Erythroblast (primary cell): ENCODE measurements at regions not wholly inside any gene's neighbourhood (a gene's known extent, or its start where the extent isn't known, plus 50 kb on each side); places are given as distances from the start of the nearest gene placed in this dataset.
"Not testable (repeated sequence)": the region's sequence is repeated elsewhere in the genome, so short reads cannot be mapped to it uniquely, and the experiment has no call there.

Experiments used
- DNase-seq, 2 experiments: peaks; one replicate each; lab custom pipeline; 2025; lab: John Stamatoyannopoulos, UW
- GATA1 ChIP-seq: IDR thresholded peaks from 2 replicates; pipeline ENCODE4 v1.6.1; 2011; ENCODE audit warnings: low read depth, mild to moderate bottlenecking, control low read depth, low read length, moderate library complexity
- POLR2A ChIP-seq: IDR thresholded peaks from 2 replicates; pipeline ENCODE4 v1.6.1; 2011; ENCODE audit warnings: mild to moderate bottlenecking, low read length

DNA sequence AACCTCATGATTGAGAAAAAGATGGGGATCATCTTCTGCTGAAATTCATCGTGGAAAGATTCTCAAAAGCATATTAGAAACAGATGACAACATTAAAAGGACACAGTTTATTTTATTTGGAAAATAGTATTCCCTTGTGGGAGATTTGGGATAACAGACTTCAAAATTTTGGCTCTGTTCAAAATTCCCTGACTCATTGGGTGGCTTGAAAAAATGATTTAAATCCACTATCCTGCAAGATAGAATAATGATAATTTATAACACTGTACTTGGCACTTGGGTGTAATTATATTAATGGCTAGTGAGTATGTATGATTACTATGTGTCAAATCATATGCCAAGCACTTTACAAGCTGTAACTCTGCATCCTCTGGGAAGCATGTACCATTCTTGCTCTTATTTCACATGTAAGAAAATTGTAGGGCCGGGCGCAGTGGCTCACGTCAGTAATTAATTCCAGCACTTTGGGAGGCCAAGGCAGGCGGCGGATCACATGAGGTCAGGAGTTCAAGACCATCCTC, 128.8 kb downstream of the LMNTD1 start:
- TF ChIP-seq POLR2A (no peak), GATA1 (no peak)
- DNase-seq = no peak

GRCh38 chr12:25423355-25424050, 129.6 kb downstream of the LMNTD1 start:
- no peak for DNase-seq

GRCh38 chr12:25422241-25422640, 130.8 kb downstream of the LMNTD1 start:
- TF ChIP-seq GATA1 (no peak), POLR2A (no peak)
- no peak for DNase-seq

More at GRCh38 chr12:25423355-25424050, 129.6 kb downstream of the LMNTD1 start:
- TF ChIP-seq POLR2A (no peak), GATA1 (no peak)

DNA sequence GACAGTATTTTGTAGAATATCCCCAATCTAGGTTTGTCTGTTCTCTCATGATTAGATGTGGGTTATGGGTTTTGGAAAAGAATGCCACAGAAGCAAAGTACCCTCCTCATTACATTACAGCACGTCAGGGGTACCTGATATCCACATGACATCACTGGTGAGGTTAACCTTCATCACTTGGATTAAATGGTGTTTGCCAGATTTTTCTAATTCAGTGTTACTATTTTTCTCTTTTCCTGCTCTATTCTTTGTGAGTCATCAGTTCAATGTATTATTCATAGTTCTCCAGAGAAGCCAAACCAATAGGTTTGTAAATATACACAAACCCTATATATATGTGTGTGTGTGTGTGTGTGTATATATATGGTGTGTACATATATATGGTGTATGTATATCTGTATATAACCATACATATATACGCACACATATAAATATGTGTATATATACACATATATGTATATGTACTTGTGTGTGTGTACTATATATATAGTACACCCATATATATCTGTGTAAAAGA, 131.4 kb downstream of the LMNTD1 start:
- no peak for DNase-seq
- TF ChIP-seq GATA1 = no peak

DNA sequence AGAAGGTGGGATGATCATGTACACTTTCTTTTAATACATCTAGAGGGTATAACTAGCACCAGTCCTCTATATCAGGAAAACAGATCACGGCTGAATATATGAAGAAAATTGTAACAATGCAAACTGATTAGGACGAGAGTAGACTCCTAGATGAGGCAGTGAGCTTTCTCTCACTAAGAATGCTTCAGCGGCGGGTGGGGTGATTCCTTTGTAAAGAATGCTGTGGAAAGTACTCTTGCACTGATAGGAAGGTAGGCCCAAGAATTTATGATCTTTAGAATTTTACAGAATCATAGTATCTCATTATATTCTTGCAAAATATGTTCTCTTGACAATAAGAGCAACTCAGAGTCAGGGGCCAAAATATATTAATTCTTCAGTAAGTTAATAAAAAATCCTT, 133.0 kb downstream of the LMNTD1 start:
- no peak for DNase-seq
- TF ChIP-seq POLR2A (no peak), GATA1 (no peak)

GRCh38 chr12:25419595-25419994, 133.5 kb downstream of the LMNTD1 start:
- TF ChIP-seq GATA1 = no peak
- no peak for TF ChIP-seq POLR2A
- no peak for DNase-seq

- TF ChIP-seq POLR2A = no peak
- TF ChIP-seq GATA1 = no peak
- DNase-seq = no peak
Measured at GRCh38 chr12:25417071-25417470, 136.0 kb downstream of the LMNTD1 start.

DNA sequence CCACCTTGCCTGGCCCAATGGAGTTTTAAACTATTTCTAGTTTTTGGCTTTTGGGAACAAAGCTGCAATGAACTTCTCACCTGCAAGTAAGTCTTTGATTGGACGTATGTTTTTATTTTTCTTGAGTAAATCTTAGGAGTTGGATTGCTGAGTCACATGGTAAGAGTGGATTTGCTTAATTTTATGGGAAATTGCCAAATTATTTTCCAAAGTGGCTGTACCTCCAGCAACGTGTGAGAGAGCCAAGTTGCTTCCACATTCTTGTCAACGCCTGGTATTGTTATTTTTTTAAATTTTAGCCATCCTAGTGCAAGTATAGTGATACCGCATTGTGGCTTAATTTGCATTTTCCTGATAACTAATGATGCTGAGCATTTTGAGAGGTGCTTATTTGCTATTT, 136.6 kb downstream of the LMNTD1 start:
- DNase-seq = no peak
- TF ChIP-seq POLR2A (no peak), GATA1 (no peak)

GRCh38 chr12:25415004-25415403, 138.1 kb downstream of the LMNTD1 start:
- no peak for DNase-seq
- TF ChIP-seq POLR2A = no peak
- no peak for TF ChIP-seq GATA1

DNA sequence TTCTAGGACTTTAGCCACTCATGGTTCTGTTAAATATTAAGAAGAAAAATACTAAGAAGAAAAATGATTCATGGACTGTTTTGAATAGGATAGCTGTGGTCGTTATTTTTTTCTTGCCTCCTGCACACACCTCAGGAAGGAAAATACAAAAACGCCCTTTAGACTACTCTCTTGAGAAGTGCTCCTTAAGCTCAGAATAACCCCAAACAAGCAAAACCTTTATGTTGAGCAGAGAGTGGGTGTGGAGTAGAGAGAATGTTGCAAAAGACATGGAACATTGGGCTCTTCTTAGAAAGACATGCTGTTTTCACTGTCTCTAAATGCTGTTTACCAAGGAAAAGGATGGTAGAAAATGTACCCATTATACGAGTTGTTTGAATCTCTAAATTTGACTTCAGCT, 140.3 kb downstream of the LMNTD1 start:
- no peak for TF ChIP-seq POLR2A
- TF ChIP-seq GATA1 = no peak
- DNase-seq = no peak

GRCh38 chr12:25404955-25405354, 148.1 kb downstream of the LMNTD1 start:
- no peak for TF ChIP-seq POLR2A
- TF ChIP-seq GATA1 = no peak
- no peak for DNase-seq

GRCh38 chr12:25401547-25402345, 151.0 kb upstream of the KRAS start:
- TF ChIP-seq POLR2A (no peak), GATA1 (no peak)
- no peak for DNase-seq

GRCh38 chr12:25397001-25397400, 146.3 kb upstream of the KRAS start:
- no peak for TF ChIP-seq GATA1
- TF ChIP-seq POLR2A = no peak
- DNase-seq = no peak

DNA sequence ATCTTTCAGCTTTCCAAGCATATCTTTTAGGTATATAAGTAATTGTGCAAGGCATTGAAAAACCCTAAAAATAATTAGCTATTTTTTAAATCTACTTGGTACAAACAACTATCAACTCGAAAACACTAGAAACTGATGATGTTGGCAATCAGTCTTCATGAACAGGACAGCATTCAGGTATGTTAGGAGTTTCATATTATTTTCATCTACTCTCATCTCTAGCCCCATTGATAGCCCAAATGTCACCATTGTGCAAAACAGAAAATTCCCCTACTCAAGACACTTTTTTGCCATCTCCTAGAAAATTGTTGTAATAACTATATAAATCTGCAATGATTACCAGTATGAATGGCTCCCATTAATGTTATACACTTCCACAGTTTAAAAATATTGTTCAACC, 144.5 kb upstream of the KRAS start:
- DNase-seq = no peak
- TF ChIP-seq POLR2A = no peak
- TF ChIP-seq GATA1 = no peak

GRCh38 chr12:25394775-25395174, 144.0 kb upstream of the KRAS start:
- not testable (repeated sequence) for DNase-seq
